ENCODE measurements at regions not wholly inside any gene's neighbourhood (a gene's known extent, or its start where the extent isn't known, plus 50 kb on each side); places are given as distances from the start of the nearest gene placed in this dataset.

DNA sequence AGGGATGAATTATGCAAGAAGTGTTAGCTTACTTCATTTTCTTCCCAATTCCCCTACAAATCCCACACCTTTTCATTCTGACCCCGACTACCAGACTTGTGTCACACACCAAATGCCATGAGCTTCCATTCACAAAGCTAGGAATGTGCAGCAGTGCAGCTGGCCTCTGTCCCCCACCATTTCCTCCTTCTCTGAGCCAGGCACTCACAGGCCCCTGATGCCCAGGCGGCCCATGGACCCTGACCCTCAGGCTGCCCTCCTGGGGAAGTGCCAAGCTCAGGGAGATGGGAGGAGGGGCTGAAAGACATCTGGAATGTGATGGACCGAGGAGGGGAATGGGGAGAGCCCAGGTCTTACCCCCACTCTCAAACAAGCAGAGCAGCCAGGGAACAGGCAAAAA is 67.0 kb upstream of the BCOR start:
- TF ChIP-seq CTCF (IDR thresholded peaks at IDR 0.05; ENCODE audit: insufficient read depth, low read length) (no peak), REST (IDR thresholded peaks at IDR 0.05; ENCODE audit: insufficient replicate concordance, low read depth) (no peak)
